RWPE1 (cell line): ENCODE measurements at regions not wholly inside any gene's neighbourhood (a gene's known extent, or its start where the extent isn't known, plus 50 kb on each side); places are given as distances from the start of the nearest gene placed in this dataset.

Experiments
- CTCF ChIA-PET: fragments of 350-600 bp; sonication (Branson Sonifier 250); formaldehyde crosslinking; extraction: SDS; loops from one replicate; lab custom pipeline; 2021; lab: Yijun Ruan, JAX
- POLR2A ChIA-PET: fragments of 400-600 bp; formaldehyde crosslinking; extraction: SDS; loops from one replicate; lab custom pipeline; 2020; ENCODE audit warnings: antibody characterized with exemption; ENCODE audit not compliant: low non-redundant PET; lab: Yijun Ruan, JAX
- DNase-seq: peaks from one replicate; pipeline ENCODE4 v3.0.0; 2012; ENCODE audit warnings: low spot score
- H3K27ac ChIP-seq: fragments of 450-650 bp; 2 replicates; pipeline ENCODE4 v1.5.1; 2017
- TF ChIP-seq, protein P1 (sequence below): fragments of 450-650 bp; conservative IDR thresholded peaks from 2 replicates; pipeline ENCODE4 v1.5.1; 2017; ENCODE audit warnings: low read depth, mild to moderate bottlenecking

DNA sequence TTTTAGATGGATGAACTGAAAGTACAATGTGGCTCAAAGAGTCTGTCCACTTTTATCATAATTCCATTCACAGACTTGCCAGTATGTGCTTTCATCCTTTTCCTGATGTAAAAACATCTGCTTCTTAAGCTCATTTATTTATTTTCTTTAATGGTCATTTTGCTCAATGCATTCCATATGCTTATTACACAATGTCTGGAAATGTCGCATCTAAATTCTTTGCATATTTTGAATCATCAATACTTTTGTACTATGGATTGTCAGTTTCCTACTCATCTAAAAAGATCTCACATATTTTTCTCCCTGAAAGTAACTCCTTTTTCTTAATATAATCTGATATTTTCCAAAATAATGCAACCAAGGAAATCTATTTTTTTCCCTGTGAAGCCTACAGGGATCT, 1315.8 kb downstream of the EFNB2 start:
- ChIA-PET POLR2A (no interaction called here), CTCF (no interaction called here)
- H3K27ac ChIP-seq = no peak overlapping the region
- DNase-seq = no peak
- TF ChIP-seq, protein P1, sequence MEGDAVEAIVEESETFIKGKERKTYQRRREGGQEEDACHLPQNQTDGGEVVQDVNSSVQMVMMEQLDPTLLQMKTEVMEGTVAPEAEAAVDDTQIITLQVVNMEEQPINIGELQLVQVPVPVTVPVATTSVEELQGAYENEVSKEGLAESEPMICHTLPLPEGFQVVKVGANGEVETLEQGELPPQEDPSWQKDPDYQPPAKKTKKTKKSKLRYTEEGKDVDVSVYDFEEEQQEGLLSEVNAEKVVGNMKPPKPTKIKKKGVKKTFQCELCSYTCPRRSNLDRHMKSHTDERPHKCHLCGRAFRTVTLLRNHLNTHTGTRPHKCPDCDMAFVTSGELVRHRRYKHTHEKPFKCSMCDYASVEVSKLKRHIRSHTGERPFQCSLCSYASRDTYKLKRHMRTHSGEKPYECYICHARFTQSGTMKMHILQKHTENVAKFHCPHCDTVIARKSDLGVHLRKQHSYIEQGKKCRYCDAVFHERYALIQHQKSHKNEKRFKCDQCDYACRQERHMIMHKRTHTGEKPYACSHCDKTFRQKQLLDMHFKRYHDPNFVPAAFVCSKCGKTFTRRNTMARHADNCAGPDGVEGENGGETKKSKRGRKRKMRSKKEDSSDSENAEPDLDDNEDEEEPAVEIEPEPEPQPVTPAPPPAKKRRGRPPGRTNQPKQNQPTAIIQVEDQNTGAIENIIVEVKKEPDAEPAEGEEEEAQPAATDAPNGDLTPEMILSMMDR = no peak

DNA sequence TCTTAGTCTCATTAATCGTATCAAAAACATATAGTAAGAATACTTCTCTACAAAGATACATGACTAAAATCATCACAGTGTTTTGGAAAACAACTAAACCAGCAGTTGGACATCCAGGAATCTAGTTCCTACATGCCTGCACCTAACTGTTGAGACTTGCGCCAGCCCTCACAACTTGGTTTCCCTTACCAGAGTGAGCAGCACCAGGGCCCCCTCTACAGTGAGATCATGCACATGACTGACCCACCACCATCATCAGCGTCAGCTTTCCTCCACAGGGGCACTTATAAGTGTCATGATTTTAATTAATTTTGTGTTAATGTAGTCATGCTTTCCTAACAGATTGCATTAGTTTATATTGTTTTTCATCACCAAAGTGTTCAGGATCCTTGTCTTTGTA, 1322.0 kb downstream of the EFNB2 start:
- ChIA-PET POLR2A (no interaction called here), CTCF (interaction anchor here (0.6 kb wide), 1 partner anchor 587 kb away, joined by 3 read pairs; no protein-coding TSS in a partner anchor)
- TF ChIP-seq, protein P1 = no peak
- no peak overlapping the region for H3K27ac ChIP-seq
- DNase-seq = no peak

DNA sequence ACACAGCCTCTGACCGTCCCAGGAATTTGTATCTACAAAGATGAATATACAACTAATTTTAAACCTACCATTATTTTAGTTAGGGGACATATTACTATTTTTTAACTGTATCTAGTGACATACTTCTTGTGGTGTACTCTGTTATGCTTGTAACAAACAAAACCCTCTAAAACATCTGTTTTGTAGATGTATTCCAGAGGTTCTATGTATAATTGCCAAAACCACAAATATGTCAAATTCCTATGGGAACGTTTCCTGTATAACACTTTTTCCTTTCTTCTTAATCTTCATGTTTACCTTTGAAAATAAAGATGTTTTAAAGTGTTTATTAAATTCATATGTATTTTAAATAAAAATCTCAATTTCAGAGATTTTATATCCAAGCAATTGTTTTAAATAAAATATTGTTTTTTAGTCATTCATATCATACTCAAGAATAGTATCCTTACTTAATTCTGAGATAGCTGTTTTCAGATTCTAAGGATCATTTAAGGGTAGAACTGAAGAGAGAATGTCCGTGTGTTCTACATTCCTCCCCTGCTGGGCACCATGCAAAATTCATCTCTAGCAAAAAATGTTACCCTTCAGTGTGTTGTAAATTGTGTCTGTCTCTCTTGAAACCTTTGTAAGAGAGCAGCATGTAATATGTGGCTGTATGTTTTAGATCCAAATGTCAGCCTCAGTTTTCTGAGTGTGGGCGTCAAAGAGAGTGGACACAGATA, 1327.7 kb downstream of the EFNB2 start:
- ChIA-PET POLR2A (no interaction called here), CTCF (no interaction called here)
- TF ChIP-seq, protein P1 = no peak
- DNase-seq = no peak
- no peak overlapping the region for H3K27ac ChIP-seq

DNA sequence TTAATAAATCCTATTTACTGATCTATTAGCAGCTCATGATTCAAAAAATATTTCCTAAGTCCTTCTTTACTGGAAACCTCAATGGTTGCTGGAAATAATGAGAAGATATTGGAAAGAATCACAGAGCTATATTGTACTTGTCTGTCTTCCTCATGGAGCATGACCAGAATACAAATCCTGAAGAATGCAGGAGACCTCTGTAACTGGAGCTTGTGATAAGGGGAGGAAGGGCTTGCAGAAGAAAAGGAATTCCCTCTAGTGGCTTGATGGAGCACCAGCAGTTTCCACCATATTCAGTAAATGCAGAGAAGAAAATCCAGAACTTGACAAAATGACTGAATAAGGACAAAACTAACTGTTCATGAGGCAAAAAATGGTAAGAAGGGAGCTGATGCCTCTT, 1333.1 kb downstream of the EFNB2 start:
- POLR2A ChIA-PET = no interaction called here
- DNase-seq = no peak
- TF ChIP-seq, protein P1 = 0 out of 2 replicates have a peak, but pooled peaks have one; percentile 19
- H3K27ac ChIP-seq = no peak overlapping the region
- CTCF ChIA-PET = interaction anchor here (0.6 to 0.7 kb wide), 6 partner anchors 29 to 1956 kb away, joined by 3 to 6 read pairs (median 4); no protein-coding TSS in a partner anchor

DNA sequence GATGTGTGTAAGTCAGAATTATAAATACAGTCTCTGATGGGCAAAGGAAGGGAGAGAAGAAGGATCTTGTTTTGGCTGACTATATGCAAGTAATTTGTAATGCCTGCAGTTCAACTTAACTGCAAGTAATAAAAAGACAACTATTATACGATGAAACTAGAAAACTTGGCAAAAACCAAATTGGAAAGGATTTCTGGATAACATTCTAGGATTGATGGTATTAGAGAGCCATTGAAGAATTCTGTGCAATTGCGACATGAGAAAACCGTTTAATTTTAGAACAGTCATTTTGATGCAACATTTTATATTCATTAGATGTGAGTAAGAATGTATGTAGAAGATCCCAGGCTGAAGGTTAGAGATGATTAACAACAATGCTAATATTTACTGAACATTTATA, 1334.1 kb downstream of the EFNB2 start:
- no peak for DNase-seq
- POLR2A ChIA-PET = no interaction called here
- CTCF ChIA-PET = no interaction called here
- H3K27ac ChIP-seq = no peak overlapping the region
- TF ChIP-seq, protein P1 = no peak

DNA sequence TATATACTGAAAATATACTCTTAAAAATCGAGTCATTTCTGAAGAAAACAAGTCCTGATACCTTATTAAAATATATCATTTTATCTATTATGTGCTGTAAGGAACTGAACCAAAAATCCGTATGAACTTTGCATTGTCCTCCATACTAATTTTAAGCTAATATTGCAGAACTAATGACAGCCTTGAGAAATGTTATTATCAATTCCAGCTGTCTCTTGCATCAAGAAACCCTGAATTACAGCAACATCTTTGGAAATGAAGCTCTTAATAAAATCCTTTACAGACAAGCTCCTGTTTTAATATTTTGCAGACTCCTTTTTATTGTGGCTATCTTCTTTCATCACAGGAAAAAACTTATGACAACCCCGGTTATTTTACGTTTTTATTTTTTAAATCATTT, 1335.3 kb downstream of the EFNB2 start:
- POLR2A ChIA-PET = no interaction called here
- CTCF ChIA-PET = interaction anchor here (0.6 to 0.7 kb wide), 2 partner anchors 12 to 37 kb away, joined by 3 to 4 read pairs; no protein-coding TSS in a partner anchor
- TF ChIP-seq, protein P1 = no peak
- H3K27ac ChIP-seq = no peak overlapping the region
- DNase-seq = no peak
